HepG2 (cell line): ENCODE measurements at regions not wholly inside any gene's neighbourhood (a gene's known extent, or its start where the extent isn't known, plus 50 kb on each side); places are given as distances from the start of the nearest gene placed in this dataset.

ENCODE experiments used
- ATAC-seq: fragments of 200-7000 bp; cut with Tn5 transposase; 3 replicates; pipeline ENCODE4 v1.9.1; 2020; ENCODE audit warnings: mild to moderate bottlenecking, moderate library complexity
- BruUV-seq: library from RNA; stranded (reverse); fragments of 400-500 nt; replicated peaks from 2 replicates; lab custom pipeline; 2021; lab: Mats Ljungman, UMichigan
- CTCF ChIA-PET: fragments of 300-600 bp; formaldehyde crosslinking; extraction: SDS; loops from one replicate; lab custom pipeline; 2021; ENCODE audit warnings: low total read pairs, inconsistent platforms, low intra/inter-chr PET ratio; lab: Yijun Ruan, JAX
- POLR2A ChIA-PET: fragments of 350-600 bp; sonication (Branson Sonifier 250); formaldehyde crosslinking; loops from one replicate; lab custom pipeline; 2020; ENCODE audit warnings: antibody characterized with exemption, inconsistent platforms; lab: Yijun Ruan, JAX
- DNase-seq: peaks from one replicate; pipeline ENCODE4 v3.0.0-alpha.2; 2015; ENCODE audit warnings: low spot score
- FAIRE-seq: peaks from 3 replicates; lab custom pipeline; 2011; peaks lifted over from hg19 to GRCh38; lab: Jason Lieb, UNC
- H2AFZ ChIP-seq: one replicate; pipeline ENCODE4 v1.6.1; 2011; ENCODE audit warnings: low read length, inconsistent platforms
- H3K27ac ChIP-seq: fragments of 300-600 bp; 3 replicates; pipeline ENCODE4 v1.8.0; 2011; ENCODE audit warnings: mixed run types, mild to moderate bottlenecking, mixed read lengths, low read length, inconsistent platforms; ENCODE audit not compliant: insufficient read depth; ENCODE audit errors: extremely low read length
- H3K27me3 ChIP-seq, 2 experiments: fragments of 200-600 bp in 1 of 2; 2 replicates in 1 of 2; 3 replicates in 1 of 2; pipeline versions ENCODE4 v1.6.0 to v1.8.0; 2011; ENCODE audit warnings: low read length in 2 of 2, mild to moderate bottlenecking in 2 of 2, moderate library complexity in 2 of 2, inconsistent platforms in 1 of 2; ENCODE audit not compliant: insufficient read depth in 2 of 2, control insufficient read depth in 1 of 2
- H3K36me3 ChIP-seq, 2 experiments: fragments of 200-600 bp in 1 of 2; replicated peaks in 1 of 2; 2 replicates in 1 of 2; 3 replicates in 1 of 2; pipeline versions ENCODE4 v1.5.1 to v1.8.0; 2011; ENCODE audit warnings: low read length in 2 of 2, inconsistent platforms in 1 of 2; ENCODE audit not compliant: insufficient read depth in 2 of 2, control insufficient read depth in 1 of 2
- H3K4me1 ChIP-seq: 2 replicates; pipeline ENCODE4 v1.5.1; 2012; ENCODE audit warnings: low read length, inconsistent platforms; ENCODE audit not compliant: insufficient read depth
- H3K4me2 ChIP-seq: 2 replicates; pipeline ENCODE4 v1.6.0; 2011; ENCODE audit warnings: low read depth, low read length, inconsistent platforms
- H3K4me3 ChIP-seq, 3 experiments: fragments of 200-600 bp in 1 of 3; sonication (generic), shearing (Covaris generic) in 1 of 3; replicated peaks in 1 of 3; 2 replicates each; pipeline ENCODE4 v1.5.1; 2011 to 2016; ENCODE audit warnings: low read length in 3 of 3, inconsistent platforms in 2 of 3, low read depth in 2 of 3, mild to moderate bottlenecking in 2 of 3, control low read depth in 1 of 3, mixed read lengths in 1 of 3; ENCODE audit not compliant: insufficient read depth in 1 of 3
- H3K79me2 ChIP-seq: one replicate; pipeline ENCODE4 v1.6.1; 2011; ENCODE audit warnings: low read length, inconsistent platforms; ENCODE audit not compliant: insufficient read depth
- H3K9ac ChIP-seq: 2 replicates; pipeline ENCODE4 v1.6.0; 2011; ENCODE audit warnings: mild to moderate bottlenecking, low read depth, low read length, inconsistent platforms; ENCODE audit not compliant: insufficient read depth
- H3K9me3 ChIP-seq: 2 replicates; pipeline ENCODE4 v1.5.1; 2012; ENCODE audit warnings: mild to moderate bottlenecking, low read length
- H4K20me1 ChIP-seq: 2 replicates; pipeline ENCODE4 v1.6.0; 2011; ENCODE audit warnings: inconsistent platforms, mild to moderate bottlenecking, low read length, moderate library complexity; ENCODE audit not compliant: insufficient read depth
- CHCHD3 ChIP-seq: sonication (generic); formaldehyde crosslinking; IDR thresholded peaks from 2 replicates; pipeline ENCODE4 v1.8.0; 2022; ENCODE audit warnings: mild to moderate bottlenecking, missing genetic modification reagents, moderate library complexity
- HNRNPH1 ChIP-seq: fragments of 200-400 bp; formaldehyde crosslinking; optimal IDR thresholded peaks from 2 replicates; pipeline ENCODE3; 2017; ENCODE audit warnings: mild to moderate bottlenecking, low read depth, low read length
- KAT7 ChIP-seq: IDR thresholded peaks from 2 replicates; pipeline ENCODE4 v1.6.1; 2018; ENCODE audit warnings: borderline replicate concordance, missing compliant biosample characterization
- POLR2A ChIP-seq, 2 experiments: IDR thresholded peaks; 2 replicates each; pipeline ENCODE4 v1.6.1; 2011; ENCODE audit warnings: low read depth in 2 of 2, low read length in 2 of 2, mild to moderate bottlenecking in 1 of 2, moderate library complexity in 1 of 2; ENCODE audit not compliant: insufficient read depth in 1 of 2
- SATB2 ChIP-seq: sonication (generic); formaldehyde crosslinking; IDR thresholded peaks from 2 replicates; pipeline ENCODE4 v1.5.0; 2020; ENCODE audit warnings: missing genetic modification reagents
- SIN3B ChIP-seq: fragments of 150-350 bp; IDR thresholded peaks from 2 replicates; pipeline ENCODE4 v1.6.1; 2014; ENCODE audit warnings: low read length
- ZNF563 ChIP-seq: sonication (generic); formaldehyde crosslinking; IDR thresholded peaks from 2 replicates; pipeline ENCODE4 v1.8.0; 2022; ENCODE audit warnings: mild to moderate bottlenecking, moderate library complexity, missing genetic modification reagents
- ZNF577 ChIP-seq: sonication (generic); formaldehyde crosslinking; IDR thresholded peaks from 2 replicates; pipeline ENCODE4 v1.4.0; 2020; ENCODE audit warnings: mild to moderate bottlenecking, low read depth, missing genetic modification reagents, borderline replicate concordance
- WGBS: methylation state at CpG from one replicate; pipeline ENCODE4 v1.1.6; 2017; ENCODE audit warnings: low lambda C conversion rate; 5-methylcytosine and 5-hydroxymethylcytosine counted together
- in situ Hi-C: cut with HindIII; loops from 2 replicates; pipeline ENCODE4 v1.10.0; 2017; ENCODE audit warnings: low pct_unique_long_range_greater_than_20kb; ENCODE audit not compliant: extremely low pct_ligation_motif_present
- intact Hi-C: fragments of 100-400 bp; cut with micrococcal nuclease; formaldehyde crosslinking; loops from one replicate; pipeline ENCODE4 v1.10.0; 2022; ENCODE audit not compliant: unreplicated experiment
- TF ChIP-seq, protein P1 (sequence below): sonication (generic); formaldehyde crosslinking; IDR thresholded peaks from 2 replicates; pipeline ENCODE4 v1.5.0; 2020; ENCODE audit warnings: missing genetic modification reagents
- TF ChIP-seq, protein P2 (sequence below), 2 experiments: sonication (generic) in 1 of 2; formaldehyde crosslinking in 1 of 2; IDR thresholded peaks; 2 replicates each; pipeline versions ENCODE4 v1.4.0 to v1.6.1; 2016 to 2020; ENCODE audit warnings: borderline replicate concordance in 1 of 2, low read depth in 1 of 2, mild to moderate bottlenecking in 1 of 2, missing genetic modification reagents in 1 of 2
- TF ChIP-seq, protein P3 (sequence below): sonication (generic); formaldehyde crosslinking; IDR thresholded peaks from 2 replicates; pipeline ENCODE4 v1.8.0; 2022; ENCODE audit warnings: missing genetic modification reagents, mild to moderate bottlenecking, inconsistent platforms, borderline replicate concordance

DNA sequence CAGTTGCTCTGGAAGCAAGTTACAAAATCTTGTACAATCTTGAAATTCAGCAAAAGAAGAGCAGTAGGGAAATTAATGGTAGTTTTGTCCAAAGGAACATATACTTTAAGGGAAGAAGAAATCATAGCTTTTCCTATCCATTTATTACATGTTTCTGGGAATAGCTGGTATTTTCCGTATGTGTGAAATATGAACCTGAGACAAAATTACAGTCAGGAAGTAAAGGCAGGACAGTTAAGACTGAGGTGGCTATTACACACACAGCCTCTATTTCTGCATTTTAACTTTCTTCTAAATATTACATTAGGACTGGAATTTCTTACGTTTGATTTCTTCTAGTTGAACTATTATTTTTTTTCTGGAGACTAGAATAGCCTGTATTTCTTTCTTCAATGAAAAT lies 1197.3 kb downstream of the SORCS3 start:
- ChIA-PET POLR2A (no interaction called here), CTCF (no interaction called here)
- no TSS peak for BruUV-seq
- H3K79me2 ChIP-seq, result no peaks in the 10 kb centered on the region
- H3K4me1 ChIP-seq, result no peaks in the 10 kb centered on the region
- peak overlapping the region; percentile 48 for H3K4me2 ChIP-seq
- in situ Hi-C loops, result no loop called here
- no peaks in the 10 kb centered on the region; the same call in none of the 2 replicates for H3K9me3 ChIP-seq
- ATAC-seq (no peak), FAIRE-seq (no peak), DNase-seq (no peak)
- TF ChIP-seq ZNF563 (CRISPR knock-in tag) (no peak), CHCHD3 (no peak), POLR2A (IDR thresholded peaks at IDR 0.05; ENCODE audit: insufficient read depth in 1 of 2, low read depth in 2 of 2, low read length in 2 of 2) (no peak), KAT7 (CRISPR knock-in tag) (no peak), SATB2 (no peak), HNRNPH1 (no peak), ZNF577 (no peak), SIN3B (no peak)
- TF ChIP-seq, protein P1, sequence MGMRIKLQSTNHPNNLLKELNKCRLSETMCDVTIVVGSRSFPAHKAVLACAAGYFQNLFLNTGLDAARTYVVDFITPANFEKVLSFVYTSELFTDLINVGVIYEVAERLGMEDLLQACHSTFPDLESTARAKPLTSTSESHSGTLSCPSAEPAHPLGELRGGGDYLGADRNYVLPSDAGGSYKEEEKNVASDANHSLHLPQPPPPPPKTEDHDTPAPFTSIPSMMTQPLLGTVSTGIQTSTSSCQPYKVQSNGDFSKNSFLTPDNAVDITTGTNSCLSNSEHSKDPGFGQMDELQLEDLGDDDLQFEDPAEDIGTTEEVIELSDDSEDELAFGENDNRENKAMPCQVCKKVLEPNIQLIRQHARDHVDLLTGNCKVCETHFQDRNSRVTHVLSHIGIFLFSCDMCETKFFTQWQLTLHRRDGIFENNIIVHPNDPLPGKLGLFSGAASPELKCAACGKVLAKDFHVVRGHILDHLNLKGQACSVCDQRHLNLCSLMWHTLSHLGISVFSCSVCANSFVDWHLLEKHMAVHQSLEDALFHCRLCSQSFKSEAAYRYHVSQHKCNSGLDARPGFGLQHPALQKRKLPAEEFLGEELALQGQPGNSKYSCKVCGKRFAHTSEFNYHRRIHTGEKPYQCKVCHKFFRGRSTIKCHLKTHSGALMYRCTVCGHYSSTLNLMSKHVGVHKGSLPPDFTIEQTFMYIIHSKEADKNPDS (CRISPR knock-in tag), result no peak
- TF ChIP-seq, protein P2, sequence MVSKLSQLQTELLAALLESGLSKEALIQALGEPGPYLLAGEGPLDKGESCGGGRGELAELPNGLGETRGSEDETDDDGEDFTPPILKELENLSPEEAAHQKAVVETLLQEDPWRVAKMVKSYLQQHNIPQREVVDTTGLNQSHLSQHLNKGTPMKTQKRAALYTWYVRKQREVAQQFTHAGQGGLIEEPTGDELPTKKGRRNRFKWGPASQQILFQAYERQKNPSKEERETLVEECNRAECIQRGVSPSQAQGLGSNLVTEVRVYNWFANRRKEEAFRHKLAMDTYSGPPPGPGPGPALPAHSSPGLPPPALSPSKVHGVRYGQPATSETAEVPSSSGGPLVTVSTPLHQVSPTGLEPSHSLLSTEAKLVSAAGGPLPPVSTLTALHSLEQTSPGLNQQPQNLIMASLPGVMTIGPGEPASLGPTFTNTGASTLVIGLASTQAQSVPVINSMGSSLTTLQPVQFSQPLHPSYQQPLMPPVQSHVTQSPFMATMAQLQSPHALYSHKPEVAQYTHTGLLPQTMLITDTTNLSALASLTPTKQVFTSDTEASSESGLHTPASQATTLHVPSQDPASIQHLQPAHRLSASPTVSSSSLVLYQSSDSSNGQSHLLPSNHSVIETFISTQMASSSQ (IDR thresholded peaks at IDR 0.05; ENCODE audit: low read depth), result no peak
- TF ChIP-seq, protein P2 (CRISPR knock-in tag; IDR thresholded peaks at IDR 0.05; ENCODE audit: borderline replicate concordance), result no peak
- TF ChIP-seq, protein P3, sequence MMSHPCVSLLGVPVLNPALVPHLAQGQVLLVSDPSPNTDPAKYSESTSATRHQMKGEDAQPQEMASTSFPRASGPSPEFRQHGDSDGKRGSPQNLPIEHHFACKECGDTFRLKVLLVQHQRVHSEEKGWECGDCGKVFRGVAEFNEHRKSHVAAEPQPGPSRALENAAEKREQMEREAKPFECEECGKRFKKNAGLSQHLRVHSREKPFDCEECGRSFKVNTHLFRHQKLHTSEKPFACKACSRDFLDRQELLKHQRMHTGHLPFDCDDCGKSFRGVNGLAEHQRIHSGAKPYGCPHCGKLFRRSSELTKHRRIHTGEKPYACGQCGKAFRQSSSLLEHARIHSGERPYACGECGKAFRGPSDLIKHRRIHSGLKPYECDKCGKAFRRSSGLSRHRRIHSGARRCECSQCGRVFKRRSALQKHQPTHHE, result no peak
- intact Hi-C loops, result no loop called here
- 18% methylated on average over 2 of the region's 2 CpGs for WGBS
- no peaks in the 10 kb centered on the region for H3K36me3 ChIP-seq
- H3K9ac ChIP-seq, result no peak overlapping the region
- no peaks in the 10 kb centered on the region for H3K27me3 ChIP-seq
- no peaks in the 10 kb centered on the region for H4K20me1 ChIP-seq
- H3K27ac ChIP-seq, result no peak overlapping the region
- no peak overlapping the region for H2AFZ ChIP-seq
- peak overlapping the region in 2 of 3 experiments; percentile 50 to 54; a peak in 3 of 6 replicates for H3K4me3 ChIP-seq
